Breast epithelium (tissue), 3 donors: ENCODE measurements at regions not wholly inside any gene's neighbourhood (a gene's known extent, or its start where the extent isn't known, plus 50 kb on each side); places are given as distances from the start of the nearest gene placed in this dataset.

ENCODE experiments used
- CTCF ChIP-seq, 3 donors: fragments of 450-650 bp; IDR thresholded peaks; one replicate each; pipeline ENCODE4 v1.5.1; 2016 to 2017; ENCODE audit warnings: antibody characterized with exemption in 3 of 3, mild to moderate bottlenecking in 3 of 3, moderate library complexity in 3 of 3
- POLR2A ChIP-seq: fragments of 450-650 bp; IDR thresholded peaks from one replicate; pipeline ENCODE4 v1.6.1; 2016; ENCODE audit warnings: antibody characterized with exemption, mild to moderate bottlenecking, moderate library complexity
- POLR2AphosphoS5 ChIP-seq, 3 donors: sonication (generic); formaldehyde crosslinking; IDR thresholded peaks; one replicate each; pipeline ENCODE4 v1.6.1; 2017; ENCODE audit warnings: antibody characterized with exemption in 3 of 3

GRCh38 chr12:17661250-17661649, 428.7 kb downstream of the RERGL start:
- no peak for TF ChIP-seq POLR2A
- TF ChIP-seq CTCF (IDR thresholded peaks at IDR 0.05), result no peak
- TF ChIP-seq POLR2AphosphoS5 (IDR thresholded peaks at IDR 0.05), result no peak
